HG03565 (cell line): ENCODE measurements at regions not wholly inside any gene's neighbourhood (a gene's known extent, or its start where the extent isn't known, plus 50 kb on each side); places are given as distances from the start of the nearest gene placed in this dataset.

Experiments used
- ATAC-seq: cut with Tn5 transposase; IDR thresholded peaks from one replicate; pipeline ENCODE4 v1.9.1; 2021; ENCODE audit warnings: mild to moderate bottlenecking, moderate library complexity; ENCODE audit not compliant: unreplicated experiment

DNA sequence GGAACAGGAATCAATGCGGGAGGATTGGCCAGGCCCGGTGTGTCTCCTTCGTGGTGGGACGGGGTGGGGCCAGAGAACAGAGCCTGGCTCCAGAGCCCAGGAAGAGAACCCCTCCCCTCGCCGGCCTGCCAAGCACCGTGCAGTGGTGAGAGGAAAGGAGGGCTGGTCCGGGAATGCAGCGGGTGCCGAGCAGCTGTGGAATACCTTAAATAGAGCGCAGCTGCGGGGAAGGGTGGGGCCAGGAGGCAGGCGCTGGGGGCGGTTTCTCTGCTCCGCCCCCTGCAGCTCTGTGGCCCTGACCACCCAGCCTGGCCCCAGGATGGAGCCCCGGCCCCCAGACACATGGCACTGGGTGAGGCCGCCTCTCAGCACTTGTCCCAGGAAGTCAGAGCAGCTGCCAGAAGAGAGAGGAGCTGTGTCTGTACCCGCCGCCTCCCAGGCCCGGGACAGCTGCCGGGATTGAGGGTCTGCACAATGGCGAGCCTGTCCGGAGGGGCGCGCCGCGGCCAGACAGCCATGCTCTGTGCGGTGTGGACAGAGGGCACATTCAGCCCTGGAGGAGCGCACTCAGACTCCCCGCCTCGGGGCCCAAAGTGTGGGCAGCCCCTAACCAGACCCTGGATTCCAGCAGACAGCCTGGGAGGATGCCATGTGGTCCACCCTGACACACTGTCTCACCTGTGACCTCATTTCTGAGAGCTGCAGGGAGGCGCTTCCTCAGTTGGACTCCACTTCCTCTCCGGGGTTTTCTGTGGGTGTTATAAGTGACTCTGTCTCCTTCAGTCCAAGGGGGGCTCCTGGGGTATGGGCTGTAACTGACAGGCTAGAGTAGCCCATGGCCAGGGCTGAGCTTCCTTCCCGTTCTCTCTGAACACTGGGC, 268.8 kb downstream of the SEC14L1 start:
- ATAC-seq = no peak

DNA sequence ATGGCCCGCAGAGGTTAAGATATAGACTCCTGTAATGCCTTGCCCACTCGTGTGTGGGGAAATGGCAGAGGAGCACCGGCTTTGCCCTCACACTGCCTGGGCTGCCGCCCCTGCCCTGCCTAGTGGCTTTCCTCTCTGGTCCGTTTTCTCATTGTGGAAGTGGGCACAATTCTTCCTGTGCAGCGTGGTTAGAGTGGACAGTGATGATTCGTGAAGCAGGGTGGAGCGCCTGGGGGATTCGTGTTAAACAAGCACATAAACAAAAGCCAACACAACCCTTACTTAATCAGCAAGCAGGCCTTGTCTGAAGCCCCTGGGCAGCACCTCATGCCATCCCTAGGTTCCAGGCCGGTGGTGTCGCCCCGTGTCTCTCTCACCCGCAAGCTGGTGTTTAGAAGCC, 269.7 kb downstream of the SEC14L1 start:
- ATAC-seq = no peak

DNA sequence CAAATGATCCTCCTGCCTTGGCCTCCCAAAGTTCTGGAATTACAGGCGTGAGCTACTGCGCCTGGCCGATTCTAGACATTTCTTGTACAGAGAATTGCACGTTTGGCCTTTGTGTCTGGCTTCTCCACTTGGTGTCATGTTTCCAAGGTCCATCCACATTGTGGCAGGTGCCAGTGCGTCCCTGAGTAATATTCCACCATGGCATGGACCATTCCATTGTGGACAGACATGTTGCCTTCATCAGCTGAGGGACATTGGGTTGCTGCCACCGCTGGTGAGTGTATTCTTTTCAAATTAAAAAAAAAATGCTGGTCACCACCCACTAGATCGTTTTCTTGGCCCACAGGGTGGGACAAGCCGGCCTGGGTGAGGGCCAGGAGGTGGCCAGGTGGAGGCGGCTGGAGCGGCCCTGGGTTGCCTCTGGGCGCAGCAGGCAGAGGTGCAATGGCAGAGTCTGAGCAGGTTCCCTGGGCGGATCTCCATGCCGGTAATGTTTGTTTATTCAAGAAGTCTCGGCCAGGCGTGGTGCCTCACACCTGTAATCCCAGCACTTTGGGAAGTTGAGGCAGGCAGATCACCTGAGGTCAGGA, 274.1 kb downstream of the SEC14L1 start:
- no peak for ATAC-seq

DNA sequence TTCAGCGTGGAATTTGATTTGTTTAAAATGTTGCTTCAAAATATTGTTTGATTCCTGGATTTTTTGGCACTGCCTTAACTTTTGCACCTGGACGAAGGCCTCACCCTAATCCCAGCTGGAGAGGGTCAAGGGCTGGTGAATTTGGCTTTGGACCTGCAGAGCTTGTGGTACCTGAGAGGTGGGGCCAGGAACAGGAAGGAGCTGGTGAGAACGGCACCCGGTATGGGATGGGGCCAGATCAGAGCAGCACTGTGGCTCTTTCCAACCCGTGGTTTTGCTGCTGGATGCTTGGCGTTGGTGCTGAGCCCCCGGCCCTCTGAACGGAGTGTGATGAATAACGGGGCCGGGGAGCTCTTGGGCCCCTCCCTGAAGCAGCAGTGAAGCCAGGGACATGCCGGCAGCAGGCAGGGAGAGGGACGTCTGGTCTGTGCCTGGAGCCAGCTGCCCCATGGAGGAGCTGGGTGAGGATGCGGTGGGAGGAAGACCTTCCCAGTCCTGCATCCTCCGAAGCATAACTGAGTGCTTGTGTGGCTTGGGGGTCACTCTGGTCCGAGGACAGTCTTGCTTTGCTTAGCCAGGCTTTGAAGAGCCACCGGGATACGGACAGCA, 275.4 kb downstream of the SEC14L1 start:
- ATAC-seq = no peak

DNA sequence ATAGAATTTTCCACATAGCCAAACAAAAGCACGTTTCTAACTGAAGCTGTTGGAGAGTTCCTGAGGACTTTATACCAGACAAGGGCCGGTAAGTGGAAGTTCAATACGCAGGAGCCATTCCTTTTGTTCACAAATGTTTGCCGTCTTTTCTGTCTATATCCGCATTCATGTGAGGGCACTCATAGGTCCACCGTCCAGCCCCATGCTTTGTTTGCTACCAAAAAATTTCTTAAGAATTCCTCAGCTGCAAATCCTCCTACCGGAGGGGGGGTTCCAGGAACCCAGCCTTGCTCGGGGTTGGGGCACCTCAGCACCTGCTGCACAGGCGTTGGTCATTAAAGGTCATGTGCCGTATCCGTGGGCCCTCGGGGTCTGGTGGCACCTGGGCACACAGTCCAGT, 276.8 kb downstream of the SEC14L1 start:
- no peak for ATAC-seq

DNA sequence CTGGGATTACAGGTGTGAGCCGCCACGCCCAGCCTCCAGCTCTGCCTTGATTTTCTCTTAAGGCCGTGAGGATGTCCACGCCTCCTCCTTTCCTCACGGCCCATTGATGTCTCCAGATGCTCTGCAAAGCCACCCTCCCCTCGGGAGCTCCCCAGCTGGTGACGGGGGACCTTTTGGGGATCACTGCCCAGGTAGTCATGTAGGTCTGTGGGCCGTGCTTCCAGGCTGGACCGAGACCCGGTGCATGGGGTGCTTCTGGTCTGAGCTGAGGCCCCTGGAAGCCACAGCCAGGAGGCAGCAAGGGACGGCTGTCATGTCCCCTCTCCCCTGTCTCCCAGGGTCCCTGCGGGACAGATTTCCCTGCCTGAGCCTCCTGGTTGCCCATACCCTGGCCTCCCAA, 277.8 kb downstream of the SEC14L1 start:
- no peak for ATAC-seq

DNA sequence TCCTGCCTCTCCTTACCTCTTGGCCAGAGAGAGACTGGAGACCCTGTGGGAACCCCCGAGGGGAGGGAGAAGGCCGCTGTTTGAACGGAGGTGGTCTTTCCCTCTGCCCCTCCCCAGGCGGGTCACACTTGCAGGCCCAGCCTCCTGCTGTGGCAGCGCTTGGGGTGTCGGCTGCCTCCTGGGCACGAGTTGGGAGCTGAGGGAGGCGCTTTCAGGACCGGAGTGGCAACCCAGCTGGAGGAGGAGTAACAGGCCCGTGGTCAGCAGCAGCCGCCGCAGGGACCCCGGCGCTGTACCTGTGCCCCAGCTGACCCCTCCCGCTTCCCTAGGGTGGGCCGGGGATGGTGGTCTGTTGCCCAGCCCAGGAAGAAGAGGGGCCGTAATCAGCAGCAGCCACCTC, 278.3 kb downstream of the SEC14L1 start:
- ATAC-seq = no peak

DNA sequence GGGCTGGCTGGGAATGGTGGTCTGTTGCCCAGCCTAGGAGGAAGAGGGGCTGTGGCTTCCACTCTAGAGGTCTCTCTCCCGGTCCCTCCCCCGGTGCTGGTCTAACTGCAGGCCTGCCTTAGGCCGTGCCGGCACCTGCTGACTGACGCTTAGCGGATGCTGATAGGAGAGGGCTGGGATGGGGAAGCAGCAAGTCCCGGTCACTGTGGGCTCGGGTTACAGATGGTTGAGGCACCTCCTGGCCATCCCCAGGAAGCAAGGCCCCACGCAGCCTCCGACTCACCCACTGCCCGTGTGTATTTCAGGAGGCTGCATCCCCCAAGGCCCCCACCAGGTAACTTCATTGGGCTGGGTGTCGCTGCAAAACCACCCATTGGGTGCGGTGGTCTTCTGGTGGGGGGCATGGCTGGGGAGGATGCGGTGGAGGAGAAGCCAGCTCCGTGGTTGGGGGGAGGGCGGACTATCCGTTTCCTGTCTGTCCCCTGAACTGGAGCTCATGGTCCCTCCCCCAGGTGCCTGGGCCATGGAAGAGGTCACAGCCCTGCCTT, 278.9 kb downstream of the SEC14L1 start:
- no peak for ATAC-seq

DNA sequence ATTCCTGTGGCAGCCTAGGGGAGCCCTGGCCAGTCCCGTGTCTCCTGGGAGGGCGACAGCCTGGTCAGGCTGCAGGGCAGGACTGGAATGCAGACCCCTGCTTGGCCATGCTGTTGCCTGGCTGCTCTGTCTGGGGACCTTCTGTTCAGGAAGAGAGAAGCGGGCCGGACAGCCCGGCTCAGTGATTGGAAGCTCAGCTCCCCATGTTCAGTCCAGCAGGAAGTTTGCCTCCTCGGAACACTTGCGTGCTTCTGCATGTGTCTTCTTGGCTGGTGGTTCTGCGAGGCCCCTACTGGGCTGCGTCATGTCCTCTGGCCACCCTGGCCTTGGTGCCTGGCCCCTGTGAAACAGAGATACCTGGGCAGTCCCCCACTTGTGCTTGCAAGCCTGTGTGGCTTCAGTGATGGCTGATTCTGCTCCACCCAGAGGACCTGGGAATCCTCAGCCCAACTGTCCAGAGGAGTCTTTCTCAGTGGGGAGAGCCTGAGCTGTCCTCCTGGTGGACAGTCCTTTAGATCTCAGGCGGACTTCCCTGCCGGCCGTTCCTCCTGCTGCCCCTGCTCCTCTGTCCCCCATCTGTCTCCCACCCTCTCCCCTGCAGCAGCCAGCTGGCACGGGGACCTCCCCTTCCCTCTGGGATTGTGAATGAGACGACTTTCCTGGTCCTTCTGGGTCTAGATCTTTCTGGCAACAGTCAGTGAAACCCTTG, 279.5 kb downstream of the SEC14L1 start:
- no peak for ATAC-seq

DNA sequence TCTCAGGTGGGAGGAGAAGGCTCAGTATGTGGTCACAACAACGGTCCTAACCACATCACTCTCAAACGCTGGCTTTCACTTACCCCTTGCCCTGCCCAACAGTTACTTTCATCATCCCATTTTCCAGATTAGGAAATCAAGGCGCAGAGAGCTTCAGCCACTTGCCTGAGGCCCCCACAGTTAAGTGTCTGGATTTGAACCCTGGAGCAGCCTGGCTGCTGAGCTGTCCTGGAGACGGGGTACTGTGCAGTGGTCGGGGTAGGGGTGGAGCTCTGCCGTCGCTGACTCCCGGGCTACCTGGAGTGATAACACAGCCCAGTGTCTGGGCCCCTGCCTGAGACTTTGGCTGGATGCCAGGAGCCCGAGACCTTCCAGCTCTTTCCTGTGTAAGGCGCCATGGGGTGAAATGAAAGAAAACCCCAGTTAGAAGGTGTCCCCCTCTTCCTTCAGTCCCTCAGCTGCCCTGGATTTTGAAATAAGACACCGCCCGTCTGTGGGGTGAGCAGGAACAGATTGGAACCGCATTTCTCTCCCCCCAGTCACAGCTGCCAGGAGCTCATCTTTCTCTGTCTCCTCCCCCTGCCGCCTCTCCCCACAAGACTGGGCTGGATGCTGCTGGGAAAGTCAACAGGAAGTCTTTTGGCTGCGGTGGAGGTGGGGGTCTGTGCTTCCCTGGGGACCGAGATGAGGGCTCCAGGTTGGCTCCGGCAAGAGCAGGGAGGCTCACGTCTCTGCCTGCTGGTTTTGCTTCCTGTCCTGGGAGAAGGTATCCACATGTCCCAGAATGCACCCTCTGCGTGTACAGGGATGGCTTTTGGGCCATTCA, 280.2 kb downstream of the SEC14L1 start:
- ATAC-seq = no peak

DNA sequence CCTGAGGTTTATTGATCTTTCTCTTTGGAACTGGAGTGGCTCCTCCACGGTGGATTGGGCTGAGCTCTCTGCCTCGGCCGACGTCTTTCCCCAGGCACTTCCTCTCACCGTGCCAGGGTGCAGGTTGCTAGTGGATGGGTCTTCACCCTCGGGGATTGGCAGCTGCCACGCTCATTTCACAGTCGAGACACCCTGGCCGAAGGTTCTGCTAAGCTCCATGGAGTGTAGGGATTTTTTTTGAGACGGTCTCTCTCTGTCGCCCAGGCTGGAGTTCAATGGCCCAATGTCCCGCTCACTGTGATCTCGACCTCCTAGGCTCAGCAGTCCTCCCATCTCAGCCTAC, 280.8 kb downstream of the SEC14L1 start:
- no peak for ATAC-seq

DNA sequence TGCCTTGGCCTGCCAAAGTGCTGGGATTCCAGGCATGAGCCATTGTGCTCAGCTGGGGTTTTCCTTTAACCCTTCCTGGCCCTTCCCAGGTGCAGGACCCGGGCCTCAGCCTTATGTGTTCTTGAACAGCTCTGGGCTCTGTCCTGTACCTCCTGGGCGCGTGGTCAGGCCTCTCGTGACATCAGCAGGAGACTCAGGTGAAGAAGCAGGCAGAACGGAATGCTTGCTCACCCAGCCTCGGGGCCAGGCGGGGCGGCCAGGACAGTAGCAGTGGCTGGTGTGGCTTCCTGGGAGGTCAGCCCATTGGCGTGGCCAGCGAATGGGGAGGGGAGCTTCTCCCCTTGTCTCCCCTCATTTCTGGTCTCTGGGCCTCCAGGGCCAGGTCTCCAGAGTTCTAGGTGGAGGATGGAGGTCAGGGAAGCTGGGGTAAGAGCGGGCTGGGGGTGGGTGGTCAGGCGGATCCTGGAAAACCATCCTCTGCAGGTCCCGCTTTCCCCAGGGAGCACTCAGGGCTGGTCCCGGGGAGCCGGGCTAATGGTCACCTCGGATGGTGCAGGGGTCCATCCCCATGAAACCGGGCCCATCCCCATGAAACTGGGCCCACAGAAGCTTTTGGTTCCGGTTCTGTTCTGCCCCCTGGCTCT, 281.5 kb downstream of the SEC14L1 start:
- no peak for ATAC-seq

DNA sequence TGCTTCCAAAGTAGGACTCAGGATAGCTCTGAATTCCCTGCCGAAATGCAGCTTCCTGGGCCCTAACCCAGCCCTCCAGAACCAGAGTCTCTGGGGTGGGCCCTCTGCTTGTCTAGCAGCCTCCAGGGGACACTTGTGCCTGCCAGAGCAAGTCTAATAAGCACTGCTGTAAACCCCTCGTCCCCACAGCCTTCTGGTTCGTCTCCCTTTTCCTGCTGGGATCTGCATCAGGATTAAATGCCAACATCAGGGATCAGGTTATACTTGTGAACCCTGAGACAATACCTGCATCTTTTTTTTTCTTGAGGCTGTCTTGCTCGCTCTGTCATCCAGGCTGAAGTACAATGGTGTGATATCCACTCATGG, 282.0 kb downstream of the SEC14L1 start:
- ATAC-seq = no peak

DNA sequence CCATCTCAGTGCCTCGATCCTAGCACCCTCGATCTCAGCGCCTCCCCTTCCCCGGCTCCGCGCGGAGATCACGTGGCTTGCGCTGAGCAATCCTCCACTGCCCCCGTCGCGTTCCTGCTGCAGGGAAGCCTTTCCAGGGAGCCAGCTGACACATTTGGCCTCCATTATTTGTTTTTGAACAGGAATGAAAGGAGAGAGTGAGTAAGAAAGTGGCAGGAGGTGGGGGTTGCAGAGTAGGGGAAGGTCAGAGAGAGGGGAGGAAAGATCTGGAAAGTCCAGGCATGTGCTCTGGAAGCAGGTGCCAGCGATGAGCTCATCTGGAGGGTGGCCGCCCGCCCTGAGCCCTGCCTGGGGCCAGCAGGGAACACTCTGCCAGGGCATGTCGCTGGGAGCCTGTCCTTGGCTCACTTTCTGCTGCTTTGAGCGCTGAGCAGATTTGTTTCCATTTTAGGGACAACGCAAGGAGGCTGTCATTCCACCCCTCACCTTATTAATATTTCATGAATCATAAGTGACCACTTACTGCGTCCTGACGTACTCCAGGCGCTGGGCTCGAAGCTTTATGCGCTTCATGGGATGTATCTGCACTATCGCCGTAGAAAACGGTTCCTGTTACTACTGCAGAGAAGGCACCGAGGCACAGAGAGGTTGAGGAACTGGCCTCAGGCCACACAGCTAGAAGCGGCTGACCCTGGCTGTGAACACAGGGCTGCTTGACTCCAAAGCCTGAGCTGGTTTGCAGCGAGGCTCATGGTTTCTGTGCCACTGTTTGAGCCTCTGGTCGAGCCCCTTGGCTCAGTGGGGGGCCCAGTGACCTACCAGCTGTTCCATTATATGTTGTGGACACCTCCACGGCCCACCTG, 283.1 kb downstream of the SEC14L1 start:
- ATAC-seq = no peak

DNA sequence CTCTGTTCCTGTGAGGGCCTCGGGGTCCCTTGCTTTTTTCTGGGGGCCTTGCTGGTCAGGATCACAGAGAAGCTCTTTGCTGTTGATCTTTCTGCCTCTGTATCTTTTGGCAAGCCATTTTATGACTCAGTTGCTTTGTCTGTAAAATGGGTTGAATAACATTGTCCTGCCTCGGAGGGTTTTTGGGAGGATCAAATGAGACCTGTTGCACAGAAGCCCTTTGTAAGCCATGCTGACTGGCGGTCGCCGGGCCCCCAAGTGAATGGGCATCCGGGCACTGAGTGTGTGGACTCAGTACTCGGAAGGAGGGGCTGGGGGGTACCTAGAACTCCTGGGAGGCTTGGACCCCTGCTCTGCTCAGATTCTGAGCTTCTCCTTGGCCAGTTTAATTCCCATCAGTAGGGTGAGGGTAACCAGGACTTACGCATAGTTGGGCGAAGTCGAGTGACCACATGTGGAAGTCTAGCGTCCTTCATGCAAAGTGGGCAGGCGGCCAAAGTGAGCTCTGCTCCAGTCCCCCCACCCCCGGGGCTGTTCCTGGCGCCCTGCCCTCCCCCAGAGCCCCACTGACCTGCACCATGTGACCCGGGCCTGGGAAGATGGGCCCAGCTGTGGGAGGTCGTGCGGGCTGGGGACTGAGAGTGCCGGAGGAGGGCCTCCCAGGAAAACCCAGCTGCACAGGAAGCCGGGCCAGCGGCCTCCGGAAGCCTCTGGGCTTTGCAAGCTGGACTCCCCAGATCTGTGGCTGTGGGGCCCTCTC, 284.0 kb downstream of the SEC14L1 start:
- no peak for ATAC-seq

DNA sequence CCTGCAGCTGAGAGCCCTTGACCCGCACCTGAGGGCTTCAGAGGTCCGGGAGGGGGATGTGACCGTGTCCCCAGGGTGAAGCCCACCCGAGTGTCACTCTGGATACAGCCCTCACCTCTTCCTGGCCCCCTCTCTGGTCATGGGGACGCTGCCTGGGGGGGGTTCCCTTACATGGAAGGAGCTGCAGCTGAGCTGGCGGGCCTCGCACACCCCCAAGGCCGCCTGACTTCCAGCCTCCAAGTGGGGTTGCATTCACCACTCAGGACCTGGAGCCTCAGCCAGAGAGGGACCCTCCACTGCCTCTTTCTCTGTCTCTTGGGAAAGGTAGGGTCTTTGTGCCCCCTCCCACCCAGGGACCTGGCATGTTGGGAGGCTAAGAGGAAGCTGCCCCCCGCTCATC, 284.6 kb downstream of the SEC14L1 start:
- ATAC-seq = no peak

DNA sequence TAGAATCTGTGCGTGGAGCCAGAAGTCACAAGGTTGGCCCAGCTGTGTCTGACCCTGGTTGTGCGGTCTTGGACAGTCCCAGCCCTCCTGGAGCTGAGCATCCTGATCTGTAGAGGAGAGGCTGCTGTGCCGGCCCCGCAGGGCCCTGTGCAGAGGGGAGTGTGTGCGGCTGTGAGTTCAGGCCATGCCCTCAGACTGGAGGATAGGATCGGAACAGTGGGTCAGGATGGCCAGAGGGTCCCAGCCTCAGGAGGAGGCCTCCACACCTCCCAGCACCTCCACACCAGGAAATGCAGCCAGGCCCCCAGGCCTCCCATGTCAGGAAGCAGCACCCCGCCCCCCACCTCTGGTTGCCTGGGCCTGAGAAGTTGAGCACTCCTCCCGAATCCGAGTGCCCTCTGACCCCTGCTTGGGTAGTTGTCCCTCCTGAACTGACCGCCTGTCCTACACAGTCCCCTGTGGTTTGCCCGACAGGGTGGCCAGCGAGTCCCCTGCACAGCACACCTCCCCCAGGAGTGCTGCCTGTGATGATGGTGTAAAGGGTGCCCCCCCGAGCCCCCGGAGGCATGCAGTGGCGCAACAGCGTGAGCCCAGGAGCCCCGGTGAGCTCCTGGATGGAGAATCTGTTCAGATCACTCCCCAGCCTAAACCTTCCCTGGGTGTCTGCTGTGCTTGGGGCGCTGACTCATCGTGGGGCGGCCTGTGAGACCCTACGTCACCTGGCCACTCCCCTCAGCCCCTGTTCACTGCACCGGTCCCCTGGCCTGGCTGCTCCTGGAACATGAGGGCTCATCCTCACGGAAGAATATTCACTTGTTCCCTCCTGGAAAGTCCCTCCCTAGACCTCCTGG, 285.2 kb downstream of the SEC14L1 start:
- ATAC-seq = no peak
